ENCODE measurements at regions not wholly inside any gene's neighbourhood (a gene's known extent, or its start where the extent isn't known, plus 50 kb on each side); places are given as distances from the start of the nearest gene placed in this dataset.

DNA sequence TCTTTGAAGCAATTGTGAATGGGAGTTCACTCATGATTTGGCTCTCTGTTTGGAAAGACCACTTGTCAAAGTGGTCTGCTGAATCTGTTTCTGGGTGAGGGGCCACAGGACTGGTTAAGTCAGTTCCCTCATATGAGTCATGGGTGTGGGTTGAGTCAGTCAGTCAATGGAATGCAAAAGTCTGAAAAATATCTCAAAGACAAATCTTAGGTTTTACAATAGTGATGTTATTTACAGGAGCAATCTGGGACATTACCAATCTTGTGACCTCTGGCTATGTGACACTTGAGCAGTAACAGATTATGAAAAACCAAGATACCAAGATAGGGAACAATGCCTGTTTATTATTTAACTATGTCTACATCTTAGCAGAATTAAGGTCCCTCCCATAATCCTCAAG lies 311.6 kb downstream of the AASDHPPT start:
- H3K27me3 Mint-ChIP-seq, result no peaks in the 10 kb centered on the region
- ATAC-seq (replicated peaks; ENCODE audit: extremely low read depth, poor library complexity, severe bottlenecking) (no peak), DNase-seq (ENCODE audit: low spot score in 2 of 2) (no peak)
- no peaks in the 10 kb centered on the region for H3K36me3 Mint-ChIP-seq (ENCODE audit: insufficient read depth)
- H3K4me1 Mint-ChIP-seq, result no peaks in the 10 kb centered on the region
- H3K4me3 Mint-ChIP-seq, result no peak overlapping the region
- H3K27ac Mint-ChIP-seq (ENCODE audit: low read depth), result no peak overlapping the region
- H3K9me3 Mint-ChIP-seq, result peaks cover 12% of the 10 kb centered on the region

DNA sequence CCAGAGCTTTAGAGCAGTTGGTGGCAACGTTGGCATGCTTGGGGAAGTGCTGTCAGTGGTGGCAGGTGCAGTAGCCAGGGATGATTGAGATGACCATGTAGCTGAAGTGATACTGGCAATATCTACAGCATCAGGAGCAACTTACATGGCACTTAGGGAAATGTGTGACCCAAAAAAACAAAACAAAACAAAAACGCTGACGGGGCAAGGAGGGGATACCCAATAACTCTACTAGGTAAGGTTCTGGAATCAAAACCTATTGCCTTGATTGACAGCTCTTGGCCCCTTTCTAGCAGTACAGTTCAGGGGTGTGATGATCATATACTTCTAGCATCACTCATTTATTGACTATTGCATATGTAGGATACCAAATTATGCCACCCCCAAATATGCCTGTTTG lies 312.6 kb downstream of the AASDHPPT start:
- no peak for DNase-seq (ENCODE audit: low spot score in 2 of 2)
- Mint-ChIP-seq H3K27ac (ENCODE audit: low read depth) (no peak overlapping the region), H3K4me1 (no peaks in the 10 kb centered on the region), H3K9me3 (peaks cover 12% of the 10 kb centered on the region), H3K27me3 (no peaks in the 10 kb centered on the region), H3K36me3 (ENCODE audit: insufficient read depth) (no peaks in the 10 kb centered on the region), H3K4me3 (no peak overlapping the region)
- ATAC-seq (replicated peaks; ENCODE audit: extremely low read depth, poor library complexity, severe bottlenecking), result no peak

DNA sequence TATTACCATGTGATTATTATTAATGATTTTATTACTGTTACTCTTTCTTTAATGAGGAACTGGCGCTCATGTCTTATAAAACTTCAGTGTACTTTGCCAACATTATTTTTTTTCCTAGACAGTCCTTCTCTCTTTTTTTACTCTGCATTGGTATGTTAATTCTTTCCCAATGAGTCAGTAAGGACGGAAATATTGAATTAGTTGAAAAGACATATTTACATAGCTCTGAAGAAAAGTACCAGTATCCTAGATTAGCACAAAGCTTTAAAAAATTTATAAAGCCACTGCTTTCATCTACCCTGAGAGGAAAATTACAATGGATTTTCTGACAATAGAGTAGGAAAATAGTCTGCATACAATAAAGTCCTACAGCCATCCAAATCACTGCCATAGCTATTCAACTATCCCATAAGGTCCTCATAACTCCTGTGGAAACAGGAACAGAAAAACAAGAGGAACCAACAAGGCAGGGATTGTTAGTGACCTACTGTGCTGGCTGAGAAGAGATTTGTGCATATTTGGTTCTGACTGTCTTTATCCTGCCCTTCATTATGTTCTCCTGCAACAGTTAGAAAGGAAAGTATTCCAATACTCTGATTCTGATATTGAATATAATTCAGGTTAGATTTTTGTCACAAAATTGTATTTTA lies 314.4 kb downstream of the AASDHPPT start:
- H3K4me1 Mint-ChIP-seq, result no peaks in the 10 kb centered on the region
- H3K36me3 Mint-ChIP-seq (ENCODE audit: insufficient read depth), result no peaks in the 10 kb centered on the region
- ATAC-seq (replicated peaks; ENCODE audit: extremely low read depth, poor library complexity, severe bottlenecking) (no peak), DNase-seq (ENCODE audit: low spot score in 2 of 2) (no peak)
- no peak overlapping the region for H3K27ac Mint-ChIP-seq (ENCODE audit: low read depth)
- H3K9me3 Mint-ChIP-seq, result peaks cover 20% of the 10 kb centered on the region
- H3K27me3 Mint-ChIP-seq, result no peaks in the 10 kb centered on the region
- no peak overlapping the region for H3K4me3 Mint-ChIP-seq

DNA sequence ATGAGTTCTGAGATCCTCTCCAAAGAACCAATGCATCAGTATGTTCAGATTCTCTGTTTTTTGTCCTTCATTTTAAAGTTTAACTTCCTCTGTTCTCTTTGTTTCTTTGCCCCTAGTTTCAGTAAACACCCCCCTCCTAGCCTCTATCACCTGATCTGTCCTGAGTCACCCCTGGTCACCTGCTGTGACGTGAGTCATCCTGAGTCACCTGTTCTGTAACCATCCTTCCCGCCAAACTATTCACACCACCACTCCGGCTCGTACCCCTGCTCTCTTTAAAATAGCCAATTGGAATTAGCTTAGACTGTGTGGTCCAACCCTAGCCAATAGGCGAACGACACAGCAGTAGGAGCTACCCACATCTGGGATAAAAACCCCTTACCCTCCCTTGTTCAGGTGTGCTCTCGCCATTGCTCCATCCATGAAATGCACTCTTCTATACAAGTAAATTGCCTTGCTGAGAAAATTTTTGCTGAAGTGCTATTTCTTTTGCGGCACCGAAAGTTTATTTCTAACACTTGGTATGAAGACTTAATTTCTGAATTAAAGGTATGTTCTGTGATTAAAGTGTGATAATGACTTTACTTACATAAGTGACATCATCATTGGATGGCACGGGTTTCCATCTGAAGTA lies 318.4 kb downstream of the AASDHPPT start:
- DNase-seq (ENCODE audit: low spot score in 2 of 2) (no peak), ATAC-seq (replicated peaks; ENCODE audit: extremely low read depth, poor library complexity, severe bottlenecking) (no peak)
- Mint-ChIP-seq H3K36me3 (ENCODE audit: insufficient read depth) (no peaks in the 10 kb centered on the region), H3K27me3 (no peaks in the 10 kb centered on the region), H3K4me1 (no peaks in the 10 kb centered on the region), H3K9me3 (peaks cover 25% of the 10 kb centered on the region), H3K27ac (ENCODE audit: low read depth) (no peak overlapping the region), H3K4me3 (no peak overlapping the region)

DNA sequence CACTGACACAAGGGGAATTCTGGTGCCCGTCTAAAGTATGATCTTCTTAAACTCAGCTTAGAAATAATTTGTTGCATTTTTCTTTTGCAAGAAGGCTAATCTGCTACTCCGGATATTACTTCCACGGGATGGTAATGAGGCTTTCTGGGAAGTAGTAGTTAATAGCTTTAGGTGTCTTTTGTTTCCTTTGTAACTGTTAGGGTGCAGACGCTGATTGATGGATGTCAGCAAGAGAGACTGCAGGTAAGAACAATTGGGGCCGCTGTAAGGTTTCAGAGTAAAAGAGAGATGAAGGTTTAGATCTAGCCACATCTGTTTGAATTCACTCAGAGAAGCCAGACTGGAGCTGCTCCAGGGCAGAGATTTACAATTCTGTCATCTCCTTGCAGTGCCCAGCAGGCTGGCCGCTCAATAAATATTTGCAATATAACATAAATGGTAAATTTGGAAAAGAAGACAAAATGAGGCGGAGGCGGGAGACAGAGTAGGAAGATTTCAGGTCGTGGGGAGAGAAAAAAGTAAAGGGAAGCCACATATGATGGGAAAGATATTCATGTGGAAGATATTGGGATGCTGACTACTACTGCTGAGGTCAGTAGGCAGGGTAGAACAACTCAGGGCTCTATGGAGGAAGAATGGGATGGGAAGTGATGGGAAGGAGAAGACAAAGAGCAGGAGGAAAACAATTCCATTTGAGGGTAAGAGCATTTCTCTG lies 320.5 kb downstream of the AASDHPPT start:
- ATAC-seq (replicated peaks; ENCODE audit: extremely low read depth, poor library complexity, severe bottlenecking) (no peak), DNase-seq (ENCODE audit: low spot score in 2 of 2) (no peak)
- no peaks in the 10 kb centered on the region for H3K27me3 Mint-ChIP-seq
- H3K4me1 Mint-ChIP-seq, result no peaks in the 10 kb centered on the region
- peaks cover 21% of the 10 kb centered on the region for H3K9me3 Mint-ChIP-seq
- H3K27ac Mint-ChIP-seq (ENCODE audit: low read depth), result no peak overlapping the region
- H3K36me3 Mint-ChIP-seq (ENCODE audit: insufficient read depth), result no peaks in the 10 kb centered on the region
- no peak overlapping the region for H3K4me3 Mint-ChIP-seq

DNA sequence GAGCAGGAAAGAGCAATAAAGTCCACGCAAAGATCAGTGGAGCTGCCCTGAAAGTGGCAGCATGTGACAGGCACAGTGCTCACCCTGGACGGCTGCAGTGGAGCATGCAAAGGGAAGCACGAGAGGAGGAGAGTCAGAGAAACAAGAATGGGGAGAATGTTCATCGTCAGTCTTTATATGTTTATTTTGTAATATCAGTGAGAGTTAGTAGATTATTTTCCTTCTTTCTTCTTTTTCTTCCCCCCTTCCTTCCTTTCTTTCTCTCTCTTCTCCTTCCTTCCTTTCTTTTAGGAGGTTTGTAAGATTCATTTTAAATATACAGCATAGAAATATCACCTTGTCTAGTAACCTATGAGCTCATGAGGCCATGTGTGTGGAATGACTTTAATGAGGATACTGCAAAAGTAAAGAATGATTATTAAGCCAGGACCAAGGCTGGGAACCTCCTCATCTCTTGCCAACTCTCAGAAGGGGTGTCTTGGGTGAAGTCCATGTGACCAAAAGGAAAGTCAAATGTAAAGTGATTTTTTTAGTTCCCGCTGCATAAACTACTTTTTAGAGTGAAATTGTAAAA lies 321.1 kb downstream of the AASDHPPT start:
- H3K27me3 Mint-ChIP-seq, result no peaks in the 10 kb centered on the region
- no peaks in the 10 kb centered on the region for H3K36me3 Mint-ChIP-seq (ENCODE audit: insufficient read depth)
- H3K4me3 Mint-ChIP-seq, result no peak overlapping the region
- no peaks in the 10 kb centered on the region for H3K4me1 Mint-ChIP-seq
- no peak for DNase-seq (ENCODE audit: low spot score in 2 of 2)
- H3K9me3 Mint-ChIP-seq, result peaks cover 18% of the 10 kb centered on the region
- no peak for ATAC-seq (replicated peaks; ENCODE audit: extremely low read depth, poor library complexity, severe bottlenecking)
- H3K27ac Mint-ChIP-seq (ENCODE audit: low read depth), result no peak overlapping the region

DNA sequence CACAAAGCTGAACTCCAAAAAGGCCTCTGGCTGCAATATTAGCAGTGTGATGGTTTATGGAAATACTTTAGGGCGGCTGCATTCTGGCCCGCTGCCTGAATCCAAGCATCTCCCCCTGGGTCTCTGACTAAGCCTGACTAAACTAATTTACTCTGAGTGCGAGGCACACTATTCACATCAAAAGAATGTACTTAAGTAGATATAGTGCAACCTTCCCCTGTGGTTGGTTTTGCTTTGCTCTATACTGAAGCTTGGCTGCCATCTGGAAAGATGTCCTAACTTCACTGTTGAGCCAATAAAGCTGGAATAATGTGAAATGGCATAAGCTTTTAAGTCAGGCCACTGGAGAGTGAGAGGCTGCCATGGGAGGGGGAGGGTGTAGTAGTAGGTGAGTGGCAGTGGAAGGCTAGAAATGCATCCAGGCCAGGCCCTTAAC lies 321.6 kb downstream of the AASDHPPT start:
- DNase-seq (ENCODE audit: low spot score in 2 of 2) (no peak), ATAC-seq (replicated peaks; ENCODE audit: extremely low read depth, poor library complexity, severe bottlenecking) (no peak)
- H3K27me3 Mint-ChIP-seq, result no peaks in the 10 kb centered on the region
- no peaks in the 10 kb centered on the region for H3K36me3 Mint-ChIP-seq (ENCODE audit: insufficient read depth)
- H3K27ac Mint-ChIP-seq (ENCODE audit: low read depth), result no peak overlapping the region
- H3K4me3 Mint-ChIP-seq, result no peak overlapping the region
- peaks cover 18% of the 10 kb centered on the region for H3K9me3 Mint-ChIP-seq
- H3K4me1 Mint-ChIP-seq, result no peaks in the 10 kb centered on the region

DNA sequence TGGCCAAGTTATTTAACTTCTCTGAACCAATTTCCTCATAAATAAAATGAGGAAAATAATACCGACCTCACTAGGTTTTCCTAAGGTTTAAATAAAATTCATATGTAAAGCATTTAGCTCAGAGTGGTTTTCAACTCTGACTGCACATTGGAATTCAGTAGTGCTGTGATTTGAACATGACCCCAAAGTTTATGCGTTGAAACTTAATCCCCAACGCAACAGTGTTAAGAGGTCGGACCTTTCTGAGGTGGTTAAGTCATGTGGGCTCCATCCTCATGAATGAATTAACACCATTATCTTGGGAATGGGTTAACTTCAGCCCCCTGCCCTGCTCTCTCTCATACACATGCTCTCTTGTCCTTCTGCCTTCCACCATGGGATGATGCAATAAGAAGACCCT lies 322.2 kb downstream of the AASDHPPT start:
- no peaks in the 10 kb centered on the region for H3K27me3 Mint-ChIP-seq
- DNase-seq (ENCODE audit: low spot score in 2 of 2) (no peak), ATAC-seq (replicated peaks; ENCODE audit: extremely low read depth, poor library complexity, severe bottlenecking) (no peak)
- H3K4me3 Mint-ChIP-seq, result no peak overlapping the region
- no peak overlapping the region for H3K27ac Mint-ChIP-seq (ENCODE audit: low read depth)
- H3K4me1 Mint-ChIP-seq, result no peaks in the 10 kb centered on the region
- no peaks in the 10 kb centered on the region for H3K36me3 Mint-ChIP-seq (ENCODE audit: insufficient read depth)
- peaks cover 14% of the 10 kb centered on the region for H3K9me3 Mint-ChIP-seq

DNA sequence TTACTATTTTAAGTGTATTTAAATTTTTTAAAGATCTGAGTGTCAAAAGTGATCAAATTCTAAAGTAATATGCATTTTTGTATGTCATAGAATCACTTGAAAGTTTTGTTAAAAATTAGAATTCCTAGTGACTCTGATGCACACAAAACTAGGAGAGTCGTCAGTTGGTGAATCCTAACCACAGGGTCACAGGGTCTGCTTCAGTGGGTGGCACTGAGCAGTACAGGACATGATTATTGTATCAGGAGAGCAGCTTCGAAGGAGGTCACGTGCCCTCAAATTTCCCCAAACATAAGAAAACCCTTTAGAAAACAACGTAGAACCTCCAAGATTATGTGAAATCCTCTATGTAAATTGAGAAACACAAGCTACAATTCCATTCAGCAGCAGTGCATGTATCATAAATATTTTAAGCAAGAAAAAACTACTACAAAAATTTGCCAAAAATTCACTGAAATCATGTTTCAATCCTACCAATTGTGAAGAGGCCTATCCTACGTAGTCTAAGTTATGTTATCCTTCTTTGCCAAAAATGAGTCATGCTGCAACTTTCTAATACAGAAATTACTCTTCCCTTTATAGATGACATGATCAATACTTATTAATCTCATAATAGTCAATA lies 323.6 kb downstream of the AASDHPPT start:
- no peak for ATAC-seq (replicated peaks; ENCODE audit: extremely low read depth, poor library complexity, severe bottlenecking)
- H3K4me3 Mint-ChIP-seq, result no peak overlapping the region
- H3K27ac Mint-ChIP-seq (ENCODE audit: low read depth), result no peak overlapping the region
- DNase-seq (ENCODE audit: low spot score in 2 of 2), result no peak
- no peaks in the 10 kb centered on the region for H3K4me1 Mint-ChIP-seq
- no peaks in the 10 kb centered on the region for H3K36me3 Mint-ChIP-seq (ENCODE audit: insufficient read depth)
- peaks cover 10% of the 10 kb centered on the region for H3K9me3 Mint-ChIP-seq
- H3K27me3 Mint-ChIP-seq, result no peaks in the 10 kb centered on the region

DNA sequence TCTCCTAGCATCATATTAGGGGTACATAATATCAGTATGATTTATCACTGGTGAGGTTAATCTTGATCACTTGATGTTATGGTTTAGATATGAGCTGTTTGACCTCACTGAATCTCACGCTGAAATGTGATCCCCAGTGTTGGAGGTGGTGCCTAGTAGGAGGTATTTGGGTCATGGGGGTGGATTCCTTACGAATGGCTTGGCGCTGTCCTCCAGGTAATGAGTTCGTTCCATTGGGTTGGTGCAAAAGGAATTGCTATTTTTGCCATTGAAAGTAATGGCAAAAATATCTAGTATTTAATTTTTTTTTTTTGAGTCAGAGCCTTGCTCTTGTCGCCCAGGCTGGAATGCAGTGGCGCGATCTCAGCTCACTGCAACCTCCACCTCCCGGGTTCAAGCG lies 326.3 kb downstream of the AASDHPPT start:
- no peaks in the 10 kb centered on the region for H3K36me3 Mint-ChIP-seq (ENCODE audit: insufficient read depth)

DNA sequence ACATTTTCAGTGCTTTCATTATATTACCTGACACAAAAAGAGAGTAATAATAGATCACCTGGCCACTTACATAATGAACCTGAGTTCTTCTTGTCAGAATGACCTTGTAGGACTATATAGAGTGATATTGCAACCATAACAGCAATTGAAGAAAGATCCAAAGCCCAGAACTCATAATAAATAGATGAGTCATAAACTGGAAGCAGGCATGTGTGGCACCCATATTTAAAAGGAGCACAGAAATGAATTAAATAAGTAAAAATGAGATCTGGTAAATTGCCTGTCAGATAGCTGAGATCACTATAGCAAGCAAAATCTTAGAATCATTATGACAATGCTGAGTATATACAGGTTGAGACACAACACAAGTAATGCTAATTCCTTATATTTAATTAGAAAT lies 331.8 kb downstream of the AASDHPPT start:
- H3K4me3 Mint-ChIP-seq, result no peak overlapping the region
- peaks cover 9% of the 10 kb centered on the region for H3K9me3 Mint-ChIP-seq
- H3K36me3 Mint-ChIP-seq (ENCODE audit: insufficient read depth), result no peaks in the 10 kb centered on the region
- H3K4me1 Mint-ChIP-seq, result no peaks in the 10 kb centered on the region
- ATAC-seq (replicated peaks; ENCODE audit: extremely low read depth, poor library complexity, severe bottlenecking) (no peak), DNase-seq (ENCODE audit: low spot score in 2 of 2) (no peak)
- H3K27ac Mint-ChIP-seq (ENCODE audit: low read depth), result no peak overlapping the region
- H3K27me3 Mint-ChIP-seq, result no peaks in the 10 kb centered on the region

More for the DNA sequence above, 326.3 kb downstream of the AASDHPPT start:
- H3K4me1 Mint-ChIP-seq, result no peaks in the 10 kb centered on the region
- no peak for DNase-seq (ENCODE audit: low spot score in 2 of 2)
- no peak overlapping the region for H3K27ac Mint-ChIP-seq (ENCODE audit: low read depth)
- ATAC-seq (replicated peaks; ENCODE audit: extremely low read depth, poor library complexity, severe bottlenecking), result no peak
- H3K4me3 Mint-ChIP-seq, result no peak overlapping the region
- H3K27me3 Mint-ChIP-seq, result no peaks in the 10 kb centered on the region
- peaks cover 8% of the 10 kb centered on the region for H3K9me3 Mint-ChIP-seq

DNA sequence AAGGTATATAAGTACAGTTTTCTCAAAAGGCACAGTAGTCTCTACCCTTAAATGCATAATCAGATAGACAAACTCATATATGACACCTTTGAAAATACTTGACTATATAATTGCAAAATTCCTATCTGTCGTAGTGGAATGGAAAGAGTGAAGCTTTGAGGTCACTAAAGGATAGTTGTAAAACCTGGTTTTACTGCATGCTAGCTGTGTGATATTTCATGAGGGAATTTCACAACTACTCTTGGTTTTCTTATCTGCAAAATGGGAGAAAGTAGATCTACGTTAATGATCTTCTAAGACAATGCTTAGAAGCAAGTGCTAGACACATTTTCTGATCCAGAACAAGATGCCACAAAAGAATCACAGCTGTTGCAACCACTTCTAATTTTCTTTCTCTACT lies 332.2 kb downstream of the AASDHPPT start:
- H3K27me3 Mint-ChIP-seq, result no peaks in the 10 kb centered on the region
- no peak for ATAC-seq (replicated peaks; ENCODE audit: extremely low read depth, poor library complexity, severe bottlenecking)
- DNase-seq (ENCODE audit: low spot score in 2 of 2), result no peak
- no peak overlapping the region for H3K4me3 Mint-ChIP-seq
- H3K36me3 Mint-ChIP-seq (ENCODE audit: insufficient read depth), result no peaks in the 10 kb centered on the region
- H3K4me1 Mint-ChIP-seq, result no peaks in the 10 kb centered on the region
- H3K9me3 Mint-ChIP-seq, result peaks cover 9% of the 10 kb centered on the region
- H3K27ac Mint-ChIP-seq (ENCODE audit: low read depth), result no peak overlapping the region
